NK-92 treated with Interleukin-12 subunit alpha and Interleukin-12 subunit beta, amount 100 ng/mL, for 24 hours (cell line): ENCODE measurements at regions not wholly inside any gene's neighbourhood (a gene's known extent, or its start where the extent isn't known, plus 50 kb on each side); places are given as distances from the start of the nearest gene placed in this dataset.

Experiments
- DNase-seq: peaks from one replicate; lab custom pipeline; 2025; lab: John Stamatoyannopoulos, UW

DNA sequence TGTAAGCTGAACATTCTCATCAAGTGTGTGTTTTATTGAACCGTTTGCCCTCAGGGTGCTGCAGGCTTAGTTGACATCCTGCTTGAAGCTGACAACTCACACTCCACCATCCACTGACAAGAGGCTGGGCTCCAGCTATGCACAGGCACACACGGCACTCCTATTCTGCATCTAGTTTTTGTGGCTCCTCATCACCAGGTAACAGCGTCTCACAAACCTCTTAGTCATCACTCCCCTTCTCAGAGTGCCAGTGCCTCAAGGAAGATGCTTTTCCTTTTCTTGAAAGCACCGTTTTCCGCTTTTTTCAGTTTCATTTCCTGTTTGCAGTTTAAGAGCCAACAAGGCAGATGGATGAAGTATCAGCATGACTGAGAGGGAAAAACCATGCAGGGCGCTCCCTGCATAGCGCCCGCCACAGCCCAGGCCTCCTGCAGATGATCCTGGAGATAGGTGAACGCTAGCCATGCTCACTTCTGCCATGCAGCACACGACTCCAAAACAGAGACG lies 491.2 kb downstream of the COG6 start:
- no peak for DNase-seq

DNA sequence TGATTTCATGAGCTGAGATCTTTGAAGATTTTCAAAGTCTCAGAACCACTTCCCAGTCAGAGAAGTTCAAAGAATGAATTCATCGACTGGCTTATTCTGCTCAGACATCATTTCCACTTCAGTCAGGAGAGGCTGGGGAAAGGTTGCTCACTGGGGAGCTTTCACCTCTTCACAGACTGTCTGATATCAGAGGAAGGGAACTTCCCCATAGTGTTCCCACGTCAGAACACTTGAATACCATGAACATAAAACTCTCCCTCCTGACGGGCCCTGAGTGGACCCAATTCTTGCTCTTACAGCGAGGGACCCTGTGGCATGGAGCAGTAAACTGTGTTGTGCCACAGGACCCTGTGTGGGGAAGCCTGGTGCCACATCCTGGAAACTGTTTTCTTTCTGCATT lies 492.6 kb downstream of the COG6 start:
- no peak for DNase-seq

DNA sequence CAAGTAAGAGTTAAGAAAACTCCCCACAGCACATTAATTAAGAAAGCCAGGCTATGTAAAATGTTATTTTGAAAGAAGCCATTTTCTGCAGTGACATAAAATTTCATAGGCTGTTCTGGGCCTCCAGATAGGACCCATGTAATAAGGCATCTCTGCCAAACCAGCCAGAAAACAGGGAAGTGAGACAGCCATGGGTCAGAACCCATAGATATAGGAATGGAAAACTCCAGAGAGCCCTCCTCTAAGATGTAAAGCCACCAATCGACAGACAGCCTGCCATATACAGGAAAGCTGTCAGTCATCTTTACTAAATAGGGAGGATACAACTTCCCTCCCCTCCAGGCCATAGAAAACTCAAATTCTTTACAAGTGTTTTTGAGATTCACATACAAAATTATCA lies 493.3 kb downstream of the COG6 start:
- DNase-seq, result no peak

DNA sequence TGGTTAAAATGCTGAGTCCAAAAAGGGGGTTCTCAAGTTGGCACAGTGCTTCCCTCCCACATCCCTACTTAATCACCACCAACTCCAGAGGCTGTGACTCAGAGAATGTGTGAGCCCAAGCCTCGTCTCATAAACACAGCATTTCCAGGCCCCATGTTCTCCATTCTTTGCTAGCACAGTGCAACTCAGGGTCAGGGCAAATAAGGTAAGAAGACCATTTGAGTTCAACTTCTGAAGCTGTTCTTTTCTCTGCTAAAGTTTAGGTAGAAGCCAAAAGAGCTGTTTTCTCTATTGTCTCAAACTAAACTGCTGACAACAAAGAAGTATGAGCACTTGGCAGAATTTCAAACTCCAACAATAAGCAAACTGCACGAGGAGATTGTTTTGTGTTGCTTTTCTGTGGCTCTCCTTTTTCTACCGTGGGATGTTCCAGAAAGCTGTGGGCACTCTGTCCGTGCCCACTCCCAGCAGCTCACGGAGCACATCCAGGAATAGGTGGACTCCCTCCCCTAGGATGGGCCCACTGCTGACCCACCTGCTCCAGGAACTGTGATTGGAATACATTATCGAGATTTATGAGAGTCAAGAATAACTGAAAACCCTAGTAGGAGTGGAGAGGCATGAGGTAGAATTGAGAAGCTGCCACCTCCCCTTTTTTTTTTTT lies 494.3 kb downstream of the COG6 start:
- no peak for DNase-seq

DNA sequence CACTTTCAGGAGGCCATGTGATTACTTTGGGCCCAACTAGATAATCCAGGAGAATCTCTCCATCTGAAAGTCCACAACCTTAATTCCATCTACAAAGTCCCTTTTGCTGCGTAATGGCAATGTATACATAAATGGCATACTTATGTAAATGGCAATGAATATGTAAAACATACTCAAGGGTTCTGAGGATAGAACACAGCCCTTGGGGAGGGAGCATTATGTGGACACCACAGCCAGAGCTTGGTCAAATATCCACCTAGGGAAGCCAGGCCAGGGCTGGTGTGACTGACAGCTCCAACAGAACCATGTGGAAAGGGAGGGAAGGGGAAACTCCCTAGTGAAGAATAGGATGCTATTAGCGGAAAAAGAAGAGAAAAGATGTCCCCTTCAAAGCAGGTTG lies 496.2 kb downstream of the COG6 start:
- no peak for DNase-seq

DNA sequence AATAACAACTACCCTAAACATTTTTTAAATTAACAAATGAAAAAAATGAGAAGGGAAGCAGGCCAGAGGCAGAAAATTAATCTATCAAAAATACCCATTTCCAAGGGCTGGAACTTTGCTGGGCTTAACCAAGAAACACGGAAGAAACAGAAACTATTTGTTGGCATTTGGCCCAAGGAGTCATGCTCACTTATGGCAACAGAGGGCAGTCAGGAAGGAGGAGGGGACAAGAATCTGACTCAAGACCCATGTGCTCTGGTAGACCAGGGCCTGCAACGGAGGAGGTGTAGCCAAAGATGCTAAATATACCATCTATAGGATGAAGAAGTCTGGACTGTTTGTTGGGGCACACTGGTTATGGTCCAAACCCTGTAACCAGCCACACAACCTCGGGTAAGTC lies 496.7 kb downstream of the COG6 start:
- no peak for DNase-seq

- no peak for DNase-seq
Observed at GRCh38 chr13:40152922-40153321, 497.5 kb downstream of the COG6 start.

DNA sequence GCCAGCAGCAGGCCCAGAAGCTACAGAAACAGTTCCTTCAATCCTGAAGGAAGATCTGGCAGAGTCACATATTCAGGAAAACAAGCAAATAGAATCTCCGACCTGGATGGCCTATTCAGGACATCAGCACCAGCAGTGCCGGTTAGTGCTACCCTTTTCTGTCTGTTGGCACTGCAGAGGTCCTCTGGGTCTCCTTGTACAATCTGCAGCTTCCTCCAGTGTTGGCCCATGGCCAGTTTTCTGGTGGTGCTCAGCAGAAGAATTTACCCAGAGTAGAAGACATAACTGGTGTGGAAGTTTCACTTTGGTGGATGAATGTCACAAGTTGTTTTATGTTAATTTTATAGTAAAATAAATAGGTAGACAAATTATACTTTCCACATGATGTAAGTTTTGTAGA lies 498.1 kb downstream of the COG6 start:
- no peak for DNase-seq

GRCh38 chr13:40155201-40155600 lies 499.7 kb downstream of the COG6 start:
- no peak for DNase-seq

GRCh38 chr13:40158218-40158617 lies 502.8 kb downstream of the COG6 start:
- DNase-seq, result no peak

- DNase-seq, result no peak
Observed at GRCh38 chr13:40158757-40159156, 503.3 kb downstream of the COG6 start.

- DNase-seq, result no peak
Observed at GRCh38 chr13:40159736-40160135, 504.3 kb downstream of the COG6 start.

GRCh38 chr13:40160618-40161350 lies 505.3 kb downstream of the COG6 start:
- no peak for DNase-seq

DNA sequence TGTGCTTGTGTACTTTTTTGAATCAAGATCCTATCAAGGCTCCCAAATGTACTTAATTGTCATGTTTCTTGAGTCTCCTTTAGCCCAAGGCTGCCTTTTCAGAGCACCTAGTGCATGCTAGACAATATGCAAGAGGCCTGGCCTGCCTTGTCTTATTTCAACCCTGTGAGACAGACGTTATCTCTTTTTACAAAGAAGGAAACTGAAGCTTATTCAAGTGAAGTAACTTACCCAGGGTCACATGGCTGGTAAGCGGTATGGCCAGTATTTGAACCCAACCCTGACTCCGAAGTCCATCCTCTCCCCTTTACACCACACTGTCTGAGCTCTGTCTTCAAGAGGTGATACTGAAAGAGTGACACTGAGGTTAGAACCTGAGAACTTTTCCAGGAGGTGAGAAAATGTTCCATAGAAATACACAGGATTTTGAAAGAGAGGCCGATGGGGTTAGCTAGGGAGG lies 505.1 kb downstream of the FOXO1 start:
- no peak for DNase-seq

DNA sequence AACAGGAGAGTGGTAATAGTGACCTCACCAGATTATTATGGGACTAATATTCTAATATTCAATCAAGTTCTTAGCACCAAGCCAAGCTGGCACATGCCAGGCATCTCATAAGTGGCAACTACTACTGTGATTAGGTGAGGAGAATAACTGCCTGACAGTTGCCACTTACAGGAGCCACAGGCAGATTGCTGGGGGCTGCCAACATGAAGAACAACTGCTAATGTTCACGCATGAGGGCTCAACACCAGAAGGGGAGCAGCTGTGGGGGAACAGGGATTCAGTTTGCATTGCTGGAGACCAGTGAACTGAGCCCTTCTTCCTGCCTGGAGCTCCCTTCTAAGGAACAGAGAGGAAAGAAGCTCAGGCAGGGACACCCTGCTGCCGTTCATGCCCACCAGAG lies 504.5 kb downstream of the FOXO1 start:
- DNase-seq, result no peak

GRCh38 chr13:40163066-40164000 lies 503.1 kb downstream of the FOXO1 start:
- DNase-seq, result no peak

- DNase-seq, result no peak
Observed at GRCh38 chr13:40164133-40164532, 502.3 kb downstream of the FOXO1 start.

DNA sequence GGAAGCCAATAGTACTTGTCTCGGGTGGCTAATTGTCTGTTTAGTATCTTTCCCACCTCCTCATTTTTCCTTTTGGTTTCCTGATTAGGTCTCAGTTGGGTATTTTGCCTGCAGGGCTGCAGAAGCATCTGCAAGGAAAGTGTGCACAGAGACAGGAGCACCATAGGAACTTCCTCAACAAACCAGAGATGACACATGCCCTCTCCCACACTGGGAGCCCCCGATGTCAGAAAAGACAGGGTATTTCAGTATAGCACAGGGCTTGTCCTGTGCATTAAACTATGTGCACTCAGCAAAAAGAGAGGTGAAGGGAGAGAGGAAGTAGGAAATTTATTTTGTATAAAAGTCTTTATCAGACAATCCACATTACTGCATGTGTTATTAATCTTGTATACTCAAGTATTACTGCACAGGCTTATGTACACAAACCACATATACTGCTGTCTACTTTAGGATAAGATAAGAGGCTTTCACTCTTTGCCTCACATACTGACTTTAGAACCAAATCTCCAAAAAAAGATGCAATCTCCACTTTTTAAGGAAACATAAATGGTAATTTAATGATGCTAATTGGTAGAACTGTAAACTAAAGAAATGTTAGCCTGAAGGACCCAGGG lies 501.0 kb downstream of the FOXO1 start:
- DNase-seq, result no peak

DNA sequence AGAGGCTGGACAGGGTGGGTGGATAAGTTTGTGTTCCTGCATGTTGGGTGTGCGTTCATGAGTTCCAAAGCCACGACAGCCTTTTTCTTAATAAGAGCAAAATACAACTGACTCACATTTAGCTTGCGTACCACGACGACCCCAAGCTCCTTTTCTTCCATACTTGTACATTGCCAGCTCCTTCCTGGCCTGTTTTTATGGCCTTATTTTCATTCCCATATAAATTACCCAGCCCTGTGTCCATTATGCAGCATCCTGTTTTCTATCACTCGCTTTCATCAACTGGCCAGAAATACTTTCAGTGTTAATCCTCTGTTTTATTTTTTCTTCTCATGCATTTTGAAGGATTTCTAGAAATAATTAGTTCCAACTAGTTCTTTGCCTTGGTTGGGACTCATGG lies 499.1 kb downstream of the FOXO1 start:
- DNase-seq, result no peak

GRCh38 chr13:40168425-40169166 lies 497.8 kb downstream of the FOXO1 start:
- DNase-seq, result no peak

- no peak for DNase-seq
Observed at GRCh38 chr13:40169476-40169875, 497.0 kb downstream of the FOXO1 start.
